ENCODE measurements at regions not wholly inside any gene's neighbourhood (a gene's known extent, or its start where the extent isn't known, plus 50 kb on each side); places are given as distances from the start of the nearest gene placed in this dataset.

DNA sequence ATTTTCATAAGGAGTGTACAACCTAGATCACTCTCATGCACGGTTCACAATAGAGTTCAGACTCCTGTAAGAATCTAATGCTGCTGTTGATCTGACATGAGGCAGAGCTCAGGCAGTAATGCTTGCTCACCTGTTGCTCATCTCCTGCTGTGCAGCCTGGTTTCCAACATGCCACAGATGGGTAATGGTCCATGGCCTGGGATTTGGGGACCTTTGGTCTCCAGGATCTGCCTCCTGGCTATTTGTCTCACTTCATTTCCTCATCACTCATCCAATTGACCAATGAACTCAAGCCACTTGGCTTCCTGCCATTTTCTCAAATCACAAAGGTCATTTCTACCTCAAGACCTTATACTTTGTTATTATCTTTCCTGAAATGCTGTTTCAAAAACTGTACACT lies 786.1 kb downstream of the ANKRD7 start:
- TF ChIP-seq, protein P1, sequence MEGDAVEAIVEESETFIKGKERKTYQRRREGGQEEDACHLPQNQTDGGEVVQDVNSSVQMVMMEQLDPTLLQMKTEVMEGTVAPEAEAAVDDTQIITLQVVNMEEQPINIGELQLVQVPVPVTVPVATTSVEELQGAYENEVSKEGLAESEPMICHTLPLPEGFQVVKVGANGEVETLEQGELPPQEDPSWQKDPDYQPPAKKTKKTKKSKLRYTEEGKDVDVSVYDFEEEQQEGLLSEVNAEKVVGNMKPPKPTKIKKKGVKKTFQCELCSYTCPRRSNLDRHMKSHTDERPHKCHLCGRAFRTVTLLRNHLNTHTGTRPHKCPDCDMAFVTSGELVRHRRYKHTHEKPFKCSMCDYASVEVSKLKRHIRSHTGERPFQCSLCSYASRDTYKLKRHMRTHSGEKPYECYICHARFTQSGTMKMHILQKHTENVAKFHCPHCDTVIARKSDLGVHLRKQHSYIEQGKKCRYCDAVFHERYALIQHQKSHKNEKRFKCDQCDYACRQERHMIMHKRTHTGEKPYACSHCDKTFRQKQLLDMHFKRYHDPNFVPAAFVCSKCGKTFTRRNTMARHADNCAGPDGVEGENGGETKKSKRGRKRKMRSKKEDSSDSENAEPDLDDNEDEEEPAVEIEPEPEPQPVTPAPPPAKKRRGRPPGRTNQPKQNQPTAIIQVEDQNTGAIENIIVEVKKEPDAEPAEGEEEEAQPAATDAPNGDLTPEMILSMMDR (IDR thresholded peaks at IDR 0.05; ENCODE audit: insufficient read depth, low read length) = no peak
- TF ChIP-seq POLR2AphosphoS5 (IDR thresholded peaks at IDR 0.05; ENCODE audit: low read depth) (no peak), GABPA (IDR thresholded peaks at IDR 0.05; ENCODE audit: low read depth) (no peak)
